Raji (cell line): ENCODE measurements at regions not wholly inside any gene's neighbourhood (a gene's known extent, or its start where the extent isn't known, plus 50 kb on each side); places are given as distances from the start of the nearest gene placed in this dataset.

ENCODE experiments used
- POLR2A ChIP-seq: IDR thresholded peaks from 2 replicates; pipeline ENCODE4 v1.6.1; 2011; ENCODE audit warnings: low read depth, low read length, control low read depth; ENCODE audit not compliant: insufficient read depth

- no peak for TF ChIP-seq POLR2A
Observed at GRCh38 chr7:68816491-68816890, 781.8 kb upstream of the AUTS2 start.

GRCh38 chr7:68820321-68820720 lies 778.0 kb upstream of the AUTS2 start:
- TF ChIP-seq POLR2A = no peak

DNA sequence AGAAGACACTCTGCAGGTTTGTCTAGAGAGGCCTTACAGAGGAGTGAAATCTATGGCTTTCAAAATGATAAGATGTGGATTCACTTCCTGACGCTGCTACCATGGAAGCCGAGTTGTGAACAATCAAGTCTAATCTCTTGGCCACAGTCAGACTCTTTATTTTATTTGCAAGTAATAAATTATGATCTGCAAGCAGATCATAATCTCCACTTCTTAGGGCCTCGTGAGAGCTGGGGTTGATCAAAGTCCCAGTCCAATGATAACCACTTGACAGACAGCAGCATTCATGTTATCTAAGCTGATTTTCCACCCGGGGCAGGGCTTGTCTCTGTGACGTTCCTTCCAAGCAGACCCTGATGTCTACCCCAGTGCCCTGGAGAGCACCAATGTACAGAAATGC lies 776.4 kb upstream of the AUTS2 start:
- no peak for TF ChIP-seq POLR2A

DNA sequence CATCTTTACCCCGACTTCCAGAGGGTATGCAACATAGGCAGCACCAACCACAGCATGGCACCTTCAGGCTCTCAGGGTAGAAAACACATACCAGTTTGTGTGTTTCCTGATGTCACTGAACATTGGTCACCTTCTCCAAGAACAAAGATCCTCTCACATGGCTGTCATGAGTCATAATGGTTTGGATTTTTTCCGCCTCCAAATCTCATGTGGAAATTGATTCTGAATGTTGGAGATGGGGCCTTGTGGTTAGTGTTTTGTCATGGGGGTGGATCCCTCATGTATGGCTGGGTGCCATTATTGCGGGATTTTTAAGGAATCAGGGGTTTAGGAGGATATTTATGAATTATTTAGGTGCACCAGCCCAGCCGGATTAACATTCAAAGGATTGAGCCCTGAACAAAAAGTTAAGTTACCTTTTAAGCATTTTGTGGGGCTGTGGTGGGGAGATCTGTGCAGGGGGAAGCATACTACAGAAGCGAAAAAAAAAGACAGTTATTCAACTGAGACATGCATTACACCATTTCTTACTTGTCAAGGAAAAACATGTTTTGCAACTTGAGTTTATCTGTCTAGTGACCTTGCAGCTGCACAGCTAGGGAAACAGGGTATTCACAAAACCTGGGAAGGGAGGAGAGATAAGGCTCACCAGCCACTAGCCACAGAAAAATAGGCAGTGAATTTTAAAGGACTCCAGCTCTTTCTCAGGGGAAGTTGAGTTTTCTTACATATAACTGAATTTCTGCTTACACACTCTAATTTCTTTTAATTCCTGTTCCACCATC lies 774.1 kb upstream of the AUTS2 start:
- no peak for TF ChIP-seq POLR2A

DNA sequence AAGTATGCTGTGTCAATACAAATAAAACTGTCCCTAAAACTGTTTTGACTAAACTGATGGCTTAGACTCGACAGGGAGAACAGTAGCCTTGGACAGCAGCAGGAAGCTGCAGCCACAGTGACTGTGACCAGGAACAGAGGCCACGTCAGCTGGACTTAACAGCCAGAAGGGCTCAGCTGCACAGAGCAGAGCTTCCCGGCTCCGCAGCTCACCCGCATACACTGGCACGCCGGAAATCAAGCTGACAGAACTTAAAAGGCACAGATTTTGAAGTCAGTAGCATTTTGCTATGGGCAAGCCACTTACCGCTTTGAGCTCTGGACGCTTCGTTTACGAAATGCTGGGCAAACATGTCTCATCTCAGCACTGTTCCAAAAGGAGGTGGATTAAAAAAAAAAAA lies 769.7 kb upstream of the AUTS2 start:
- no peak for TF ChIP-seq POLR2A

GRCh38 chr7:68833422-68833821 lies 764.9 kb upstream of the AUTS2 start:
- TF ChIP-seq POLR2A = no peak

- TF ChIP-seq POLR2A = no peak
Observed at GRCh38 chr7:68839014-68839413, 759.3 kb upstream of the AUTS2 start.

DNA sequence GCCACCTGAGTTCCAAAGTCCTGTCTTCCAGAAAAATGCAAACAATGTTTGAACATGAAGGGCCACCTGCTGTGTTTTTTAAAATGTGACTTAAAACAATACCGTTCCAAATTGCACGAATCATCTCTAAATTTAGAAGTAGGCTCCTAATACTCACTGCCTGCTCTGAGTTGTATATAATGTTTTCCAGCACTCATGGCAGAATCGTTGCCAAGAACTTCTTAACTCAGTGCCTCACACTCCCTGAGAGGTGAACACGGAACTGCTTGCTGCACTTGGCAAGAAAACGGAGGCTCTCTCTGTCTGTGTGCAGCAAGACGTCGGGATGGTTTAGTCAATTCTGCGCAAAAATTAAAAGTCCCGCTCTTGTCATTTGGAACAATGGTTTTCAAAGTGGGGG lies 757.3 kb upstream of the AUTS2 start:
- TF ChIP-seq POLR2A = no peak

GRCh38 chr7:68846811-68847325 lies 751.4 kb upstream of the AUTS2 start:
- TF ChIP-seq POLR2A = no peak

- no peak for TF ChIP-seq POLR2A
Observed at GRCh38 chr7:68853254-68853653, 745.0 kb upstream of the AUTS2 start.

GRCh38 chr7:68857571-68857970 lies 740.7 kb upstream of the AUTS2 start:
- TF ChIP-seq POLR2A = no peak

- no peak for TF ChIP-seq POLR2A
Observed at GRCh38 chr7:68858497-68858896, 739.8 kb upstream of the AUTS2 start.

- no peak for TF ChIP-seq POLR2A
Observed at GRCh38 chr7:68861171-68861570, 737.1 kb upstream of the AUTS2 start.

GRCh38 chr7:68862261-68862660 lies 736.0 kb upstream of the AUTS2 start:
- no peak for TF ChIP-seq POLR2A

DNA sequence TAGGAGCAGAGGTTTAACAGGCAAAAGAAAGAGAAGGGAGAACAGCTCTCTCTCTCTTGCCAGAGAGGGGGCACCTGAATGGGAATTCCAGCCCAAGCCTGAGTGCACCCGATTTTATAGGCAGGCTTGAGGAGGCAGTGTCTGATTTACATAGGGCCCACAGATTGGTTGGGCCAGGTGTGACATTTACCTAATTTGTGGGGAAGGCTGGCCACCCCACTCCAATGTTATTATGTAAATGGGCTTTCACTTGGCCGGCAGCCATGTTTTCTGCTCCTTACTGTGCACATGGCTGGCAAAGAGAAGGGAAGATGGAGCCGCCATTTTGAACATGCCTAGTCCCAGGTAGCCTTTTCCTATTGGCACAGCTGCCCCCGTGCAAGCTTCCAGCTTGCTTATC lies 735.5 kb upstream of the AUTS2 start:
- TF ChIP-seq POLR2A = no peak

DNA sequence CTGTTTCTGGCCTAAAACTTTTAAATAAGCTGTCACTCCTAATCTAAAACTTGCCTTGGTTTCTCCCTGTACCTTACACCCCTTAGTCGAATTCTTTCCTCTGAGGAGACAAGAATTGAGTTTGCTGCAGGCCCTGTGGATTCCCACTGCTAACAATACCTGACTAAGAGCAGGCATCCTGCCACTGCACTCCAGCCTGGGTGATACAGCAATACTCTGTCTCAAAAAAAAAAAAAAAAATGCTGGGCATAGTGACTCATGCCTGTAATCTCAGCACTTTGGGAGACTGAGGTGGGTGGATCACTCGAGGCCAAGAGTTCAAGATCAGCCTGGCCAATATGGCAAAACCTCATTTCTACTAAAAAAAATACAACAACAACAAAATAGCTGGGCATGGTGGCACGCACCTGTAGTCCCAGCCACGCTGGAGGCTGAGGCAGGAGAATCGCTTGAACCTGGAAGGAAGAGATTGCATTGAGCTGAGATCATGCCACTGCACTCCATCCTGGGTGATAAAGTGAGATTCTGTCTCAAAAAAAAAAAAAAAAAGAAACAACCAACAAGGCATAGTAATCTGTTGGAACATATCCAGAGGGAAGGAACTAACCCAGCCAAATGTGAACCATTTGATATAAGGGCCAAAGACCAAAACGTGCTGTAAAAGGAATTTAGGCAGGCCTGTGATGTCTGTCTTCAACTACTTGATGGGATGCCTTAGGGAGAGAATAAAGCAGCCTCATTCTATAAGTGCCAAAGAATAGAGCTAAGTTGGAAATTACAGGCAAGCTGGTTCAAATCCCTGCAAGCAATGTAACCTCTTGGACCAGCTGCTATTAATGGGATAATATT lies 732.7 kb upstream of the AUTS2 start:
- no peak for TF ChIP-seq POLR2A
